Heart left ventricle (tissue), 13 donors: ENCODE measurements at regions not wholly inside any gene's neighbourhood (a gene's known extent, or its start where the extent isn't known, plus 50 kb on each side); places are given as distances from the start of the nearest gene placed in this dataset.

Experiments
- POLR2A ChIP-seq, 2 donors: fragments of 450-650 bp; IDR thresholded peaks; one replicate each; pipeline ENCODE4 v1.6.1; 2017; ENCODE audit warnings: antibody characterized with exemption in 2 of 2, mild to moderate bottlenecking in 2 of 2, moderate library complexity in 2 of 2
- TF ChIP-seq, protein P1 (sequence below), 12 donors: fragments of 200-600 bp; sonication (generic) in 4 of 12; IDR thresholded peaks; one replicate each; pipeline versions ENCODE4 v1.5.0 to v1.8.0; 2018 to 2022; ENCODE audit warnings: antibody characterized with exemption in 12 of 12, mild to moderate bottlenecking in 5 of 12
- donor health status: ischemic (EF 13 %, LVEDD 7.1; RV severe dilation, severe dysfunction).
- donor health status: DM: no; HTN: yes; CAD: no.
- donor health status: DM: no; HTN: no; CAD: no.
- donor health status: ischemic (EF 25% LVEDD 6.9; RV normal size, moderate dysfunction).
- donor health status: ischemic (EF 25% LVEDD 5.7; RV mildly dilated, moderate dysfunction).
- donor health status: ischemic (EF 35%, LVEDD 5.7; RV mildly dilated, moderate dysfunction).
- donor health status: nonischemic (EF 11% LVEDD 7.7; RV severe dilation, severe dysfunction).
- donor health status: DM: yes; HTN: yes; CAD: no.
- donor health status: PGD.
- donor health status: ischemic (EF 29% LVEDD 5.4; RV normal size, mild dysfunction).
- donor health status: nonischemic (EF 23%, LVEDD 6.1; RV moderate dilation, normal function).

- TF ChIP-seq, protein P1, sequence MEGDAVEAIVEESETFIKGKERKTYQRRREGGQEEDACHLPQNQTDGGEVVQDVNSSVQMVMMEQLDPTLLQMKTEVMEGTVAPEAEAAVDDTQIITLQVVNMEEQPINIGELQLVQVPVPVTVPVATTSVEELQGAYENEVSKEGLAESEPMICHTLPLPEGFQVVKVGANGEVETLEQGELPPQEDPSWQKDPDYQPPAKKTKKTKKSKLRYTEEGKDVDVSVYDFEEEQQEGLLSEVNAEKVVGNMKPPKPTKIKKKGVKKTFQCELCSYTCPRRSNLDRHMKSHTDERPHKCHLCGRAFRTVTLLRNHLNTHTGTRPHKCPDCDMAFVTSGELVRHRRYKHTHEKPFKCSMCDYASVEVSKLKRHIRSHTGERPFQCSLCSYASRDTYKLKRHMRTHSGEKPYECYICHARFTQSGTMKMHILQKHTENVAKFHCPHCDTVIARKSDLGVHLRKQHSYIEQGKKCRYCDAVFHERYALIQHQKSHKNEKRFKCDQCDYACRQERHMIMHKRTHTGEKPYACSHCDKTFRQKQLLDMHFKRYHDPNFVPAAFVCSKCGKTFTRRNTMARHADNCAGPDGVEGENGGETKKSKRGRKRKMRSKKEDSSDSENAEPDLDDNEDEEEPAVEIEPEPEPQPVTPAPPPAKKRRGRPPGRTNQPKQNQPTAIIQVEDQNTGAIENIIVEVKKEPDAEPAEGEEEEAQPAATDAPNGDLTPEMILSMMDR (IDR thresholded peaks at IDR 0.05), result no peak
- TF ChIP-seq POLR2A (IDR thresholded peaks at IDR 0.05), result no peak
Observed at GRCh38 chr4:62913065-62913464, 1496.2 kb downstream of the TECRL start.
